ENCODE measurements at regions not wholly inside any gene's neighbourhood (a gene's known extent, or its start where the extent isn't known, plus 50 kb on each side); places are given as distances from the start of the nearest gene placed in this dataset.

GRCh38 chr14:75333606-75334548, 55.2 kb downstream of the FOS start:
- ChIA-PET POLR2A (no interaction called here), RAD21 (ENCODE audit: low non-redundant PET in 1 of 2, low total read pairs in 2 of 2, uncharacterized antibody in 2 of 2, unreplicated experiment in 2 of 2) (no interaction called here), CTCF (no interaction called here)
- no peak for DNase-seq (ENCODE audit: low read depth, low spot score)
- intact Hi-C loops (cut with micrococcal nuclease), result no loop called here
- Histone ChIP-seq H3K36me3 (ENCODE audit: control insufficient read depth in 1 of 2, insufficient read depth in 2 of 2, low read length in 2 of 2) (no peaks in the 10 kb centered on the region), H3K9me3 (ENCODE audit: control insufficient read depth in 1 of 2, insufficient read depth in 1 of 2, low read depth in 1 of 2, low read length in 2 of 2) (no peaks in the 10 kb centered on the region), H3K9ac (ENCODE audit: low read length) (no peak overlapping the region), H3K9me2 (ENCODE audit: insufficient read depth) (no peaks in the 10 kb centered on the region), H3K4me3 (replicated peaks in 1 of 2; ENCODE audit: low read depth in 1 of 2, low read length in 2 of 2) (no peak overlapping the region), H3K79me2 (ENCODE audit: insufficient read depth, low read length) (no peaks in the 10 kb centered on the region), H3K27ac (ENCODE audit: low read depth, low read length) (no peak overlapping the region), H3K4me2 (ENCODE audit: low read length) (no peak overlapping the region), H3K4me1 (ENCODE audit: control insufficient read depth in 1 of 2, insufficient read depth in 2 of 2, low read length in 2 of 2) (no peaks in the 10 kb centered on the region), H4K20me1 (ENCODE audit: insufficient read depth) (no peaks in the 10 kb centered on the region), H2AFZ (ENCODE audit: low read depth, low read length, poor library complexity, severe bottlenecking) (no peak overlapping the region), H3K27me3 (ENCODE audit: insufficient read depth, low read length) (peaks cover 8% of the 10 kb centered on the region; the same call in 1 of the 2 replicates)
- BruUV-seq (replicated peaks), result no TSS peak
- no peak for TF ChIP-seq FOSL1 (IDR thresholded peaks at IDR 0.05; ENCODE audit: low read depth)
- no peak for TF ChIP-seq POLR2AphosphoS5 (IDR thresholded peaks at IDR 0.05; ENCODE audit: low read depth, low read length)
- no peak for TF ChIP-seq EZH2 (IDR thresholded peaks at IDR 0.05)
- TF ChIP-seq EGR1 (IDR thresholded peaks at IDR 0.05; ENCODE audit: low read depth), result no peak
- TF ChIP-seq ZNF274 (IDR thresholded peaks at IDR 0.05; ENCODE audit: low read depth, low read length), result no peak
- TF ChIP-seq TCF7L2 (IDR thresholded peaks at IDR 0.05; ENCODE audit: borderline replicate concordance, extremely low read depth, insufficient read depth, insufficient read length), result no peak
- TF ChIP-seq ELF1 (IDR thresholded peaks at IDR 0.05; ENCODE audit: borderline replicate concordance, low read depth), result no peak
- TF ChIP-seq, protein P1, sequence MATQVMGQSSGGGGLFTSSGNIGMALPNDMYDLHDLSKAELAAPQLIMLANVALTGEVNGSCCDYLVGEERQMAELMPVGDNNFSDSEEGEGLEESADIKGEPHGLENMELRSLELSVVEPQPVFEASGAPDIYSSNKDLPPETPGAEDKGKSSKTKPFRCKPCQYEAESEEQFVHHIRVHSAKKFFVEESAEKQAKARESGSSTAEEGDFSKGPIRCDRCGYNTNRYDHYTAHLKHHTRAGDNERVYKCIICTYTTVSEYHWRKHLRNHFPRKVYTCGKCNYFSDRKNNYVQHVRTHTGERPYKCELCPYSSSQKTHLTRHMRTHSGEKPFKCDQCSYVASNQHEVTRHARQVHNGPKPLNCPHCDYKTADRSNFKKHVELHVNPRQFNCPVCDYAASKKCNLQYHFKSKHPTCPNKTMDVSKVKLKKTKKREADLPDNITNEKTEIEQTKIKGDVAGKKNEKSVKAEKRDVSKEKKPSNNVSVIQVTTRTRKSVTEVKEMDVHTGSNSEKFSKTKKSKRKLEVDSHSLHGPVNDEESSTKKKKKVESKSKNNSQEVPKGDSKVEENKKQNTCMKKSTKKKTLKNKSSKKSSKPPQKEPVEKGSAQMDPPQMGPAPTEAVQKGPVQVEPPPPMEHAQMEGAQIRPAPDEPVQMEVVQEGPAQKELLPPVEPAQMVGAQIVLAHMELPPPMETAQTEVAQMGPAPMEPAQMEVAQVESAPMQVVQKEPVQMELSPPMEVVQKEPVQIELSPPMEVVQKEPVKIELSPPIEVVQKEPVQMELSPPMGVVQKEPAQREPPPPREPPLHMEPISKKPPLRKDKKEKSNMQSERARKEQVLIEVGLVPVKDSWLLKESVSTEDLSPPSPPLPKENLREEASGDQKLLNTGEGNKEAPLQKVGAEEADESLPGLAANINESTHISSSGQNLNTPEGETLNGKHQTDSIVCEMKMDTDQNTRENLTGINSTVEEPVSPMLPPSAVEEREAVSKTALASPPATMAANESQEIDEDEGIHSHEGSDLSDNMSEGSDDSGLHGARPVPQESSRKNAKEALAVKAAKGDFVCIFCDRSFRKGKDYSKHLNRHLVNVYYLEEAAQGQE (IDR thresholded peaks at IDR 0.05; ENCODE audit: low read depth), result no peak
- no peak for TF ChIP-seq CBX3 (IDR thresholded peaks at IDR 0.05; ENCODE audit: low read depth)
- no peak for TF ChIP-seq POLR2A (IDR thresholded peaks at IDR 0.05; ENCODE audit: borderline replicate concordance, extremely low read depth, insufficient read depth, insufficient read length)
- no peak for TF ChIP-seq CEBPB (IDR thresholded peaks at IDR 0.05; ENCODE audit: low read depth)
- no peak for TF ChIP-seq ZBTB33 (IDR thresholded peaks at IDR 0.05; ENCODE audit: extremely low read depth, insufficient replicate concordance, low read length)
- TF ChIP-seq JUND (IDR thresholded peaks at IDR 0.05), result no peak
- TF ChIP-seq SIN3A (IDR thresholded peaks at IDR 0.05; ENCODE audit: low read depth), result no peak
- TF ChIP-seq SP1 (IDR thresholded peaks at IDR 0.05; ENCODE audit: low read depth), result no peak
- ATAC-seq, result no peak

Data from HCT116 (cell line).